ENCODE measurements at regions not wholly inside any gene's neighbourhood (a gene's known extent, or its start where the extent isn't known, plus 50 kb on each side); places are given as distances from the start of the nearest gene placed in this dataset.

DNA sequence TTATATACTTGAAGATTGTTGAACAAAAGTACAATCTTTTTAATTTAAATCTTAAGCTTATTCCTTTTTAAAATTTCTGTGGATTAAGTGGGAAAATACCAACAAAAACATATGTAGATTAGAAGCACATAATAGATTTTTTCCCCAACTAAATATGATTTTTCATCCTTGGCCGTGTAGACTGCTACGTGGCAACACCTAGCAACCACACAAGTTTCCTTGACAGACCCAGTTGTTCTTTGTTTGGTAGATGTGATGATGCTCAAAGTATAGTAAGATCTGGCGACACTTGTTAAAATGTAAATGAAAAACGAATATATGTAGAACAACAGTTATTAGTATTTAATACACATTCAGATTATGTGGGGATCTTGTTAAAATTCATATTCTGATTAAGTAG is 271.0 kb upstream of the ROBO2 start:
- Histone ChIP-seq H3K4me3 (ENCODE audit: control extremely low read depth in 1 of 5, extremely low read depth in 1 of 5, insufficient read depth in 1 of 5, low read depth in 2 of 5, low read length in 4 of 5) (no peak overlapping the region), H3K9me3 (ENCODE audit: control extremely low read depth in 1 of 3, control insufficient read depth in 2 of 3, insufficient read depth in 1 of 3, low read length in 2 of 3) (no peaks in the 10 kb centered on the region), H3K27ac (ENCODE audit: low read length in 2 of 2) (no peak overlapping the region), H2AFZ (ENCODE audit: insufficient read depth, low read depth, low read length, poor library complexity, severe bottlenecking) (no peak overlapping the region), H4K20me1 (ENCODE audit: control insufficient read depth, insufficient read depth, low read length, poor library complexity, severe bottlenecking) (no peaks in the 10 kb centered on the region), H3K27me3 (replicated peaks in 1 of 4; ENCODE audit: control extremely low read depth in 1 of 4, control insufficient read depth in 3 of 4, insufficient read depth in 4 of 4, low read length in 3 of 4) (no peaks in the 10 kb centered on the region), H3K79me2 (ENCODE audit: control insufficient read depth, insufficient read depth, low read length) (no peaks in the 10 kb centered on the region), H3K4me2 (replicated peaks; ENCODE audit: low read depth, low read length, poor library complexity, severe bottlenecking) (no peak overlapping the region), H3K9ac (ENCODE audit: low read length) (no peak overlapping the region), H3K36me3 (replicated peaks in 1 of 2; ENCODE audit: control extremely low read depth in 1 of 2, control insufficient read depth in 1 of 2, extremely low read depth in 1 of 2, insufficient read depth in 2 of 2, low read length in 1 of 2) (no peaks in the 10 kb centered on the region), H3K4me1 (ENCODE audit: control insufficient read depth in 2 of 2, insufficient read depth in 2 of 2, low read length in 2 of 2) (no peaks in the 10 kb centered on the region)
- Mint-ChIP-seq H3K4me1 (no peaks in the 10 kb centered on the region), H3K27ac (no peak overlapping the region), H3K27me3 (no peaks in the 10 kb centered on the region), H3K9me3 (ENCODE audit: insufficient read depth) (peaks cover 2% of the 10 kb centered on the region), H3K4me3 (no peak overlapping the region)
- CTCF ChIA-PET: no interaction called here
- POLR2A ChIA-PET: no interaction called here
- TF ChIP-seq, protein P1, sequence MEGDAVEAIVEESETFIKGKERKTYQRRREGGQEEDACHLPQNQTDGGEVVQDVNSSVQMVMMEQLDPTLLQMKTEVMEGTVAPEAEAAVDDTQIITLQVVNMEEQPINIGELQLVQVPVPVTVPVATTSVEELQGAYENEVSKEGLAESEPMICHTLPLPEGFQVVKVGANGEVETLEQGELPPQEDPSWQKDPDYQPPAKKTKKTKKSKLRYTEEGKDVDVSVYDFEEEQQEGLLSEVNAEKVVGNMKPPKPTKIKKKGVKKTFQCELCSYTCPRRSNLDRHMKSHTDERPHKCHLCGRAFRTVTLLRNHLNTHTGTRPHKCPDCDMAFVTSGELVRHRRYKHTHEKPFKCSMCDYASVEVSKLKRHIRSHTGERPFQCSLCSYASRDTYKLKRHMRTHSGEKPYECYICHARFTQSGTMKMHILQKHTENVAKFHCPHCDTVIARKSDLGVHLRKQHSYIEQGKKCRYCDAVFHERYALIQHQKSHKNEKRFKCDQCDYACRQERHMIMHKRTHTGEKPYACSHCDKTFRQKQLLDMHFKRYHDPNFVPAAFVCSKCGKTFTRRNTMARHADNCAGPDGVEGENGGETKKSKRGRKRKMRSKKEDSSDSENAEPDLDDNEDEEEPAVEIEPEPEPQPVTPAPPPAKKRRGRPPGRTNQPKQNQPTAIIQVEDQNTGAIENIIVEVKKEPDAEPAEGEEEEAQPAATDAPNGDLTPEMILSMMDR (IDR thresholded peaks at IDR 0.05): no peak
- no peak for TF ChIP-seq EZH2 (IDR thresholded peaks at IDR 0.05; ENCODE audit: borderline replicate concordance, insufficient read depth, low read depth, low read length, poor library complexity, severe bottlenecking)
- no CpG with 5 or more reads among the region's 4 CpGs for WGBS (ENCODE audit: insufficient coverage)
- DNase-seq (no peak), ATAC-seq (ENCODE audit: low read depth) (no peak)
- intact Hi-C loops (cut with micrococcal nuclease): no loop called here

DNA sequence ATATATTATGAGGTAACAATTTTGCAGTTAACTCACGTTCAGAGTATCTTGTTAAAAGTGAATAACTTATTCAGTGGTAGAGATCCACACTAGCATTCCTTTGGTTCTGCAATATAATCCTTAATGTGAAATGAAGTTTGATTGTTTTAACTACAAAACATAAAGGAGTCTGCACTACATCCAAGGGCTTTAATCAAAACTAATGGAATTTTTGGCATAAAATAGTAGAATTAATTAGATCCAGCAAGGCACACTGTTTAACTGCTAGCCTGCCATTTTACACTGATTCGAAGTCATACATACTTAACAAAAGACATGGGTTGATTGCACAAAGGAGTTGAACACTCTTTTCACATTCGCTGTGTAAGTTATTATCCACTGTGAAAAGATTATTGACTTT is 263.0 kb upstream of the ROBO2 start:
- Mint-ChIP-seq H3K4me1 (no peaks in the 10 kb centered on the region), H3K9me3 (ENCODE audit: insufficient read depth) (peaks cover 7% of the 10 kb centered on the region)

More for the DNA sequence above, 263.0 kb upstream of the ROBO2 start:
- H3K9ac ChIP-seq (ENCODE audit: low read length): no peak overlapping the region
- no peaks in the 10 kb centered on the region for H4K20me1 ChIP-seq (ENCODE audit: control insufficient read depth, insufficient read depth, low read length, poor library complexity, severe bottlenecking)
- no peak for DNase-seq
- intact Hi-C loops (cut with micrococcal nuclease): no loop called here
- no peaks in the 10 kb centered on the region for H3K4me1 ChIP-seq (ENCODE audit: control insufficient read depth in 2 of 2, insufficient read depth in 2 of 2, low read length in 2 of 2)
- H3K36me3 ChIP-seq (replicated peaks in 1 of 2; ENCODE audit: control extremely low read depth in 1 of 2, control insufficient read depth in 1 of 2, extremely low read depth in 1 of 2, insufficient read depth in 2 of 2, low read length in 1 of 2): no peaks in the 10 kb centered on the region
- Mint-ChIP-seq H3K27me3 (no peaks in the 10 kb centered on the region), H3K27ac (no peak overlapping the region), H3K4me3 (no peak overlapping the region)
- no peak overlapping the region for H2AFZ ChIP-seq (ENCODE audit: insufficient read depth, low read depth, low read length, poor library complexity, severe bottlenecking)
- ChIA-PET CTCF (no interaction called here), POLR2A (no interaction called here)
- TF ChIP-seq, protein P1 (IDR thresholded peaks at IDR 0.05): no peak
- TF ChIP-seq EZH2 (IDR thresholded peaks at IDR 0.05; ENCODE audit: borderline replicate concordance, insufficient read depth, low read depth, low read length, poor library complexity, severe bottlenecking): no peak
- no peaks in the 10 kb centered on the region for H3K79me2 ChIP-seq (ENCODE audit: control insufficient read depth, insufficient read depth, low read length)
- H3K9me3 ChIP-seq (ENCODE audit: control extremely low read depth in 1 of 3, control insufficient read depth in 2 of 3, insufficient read depth in 1 of 3, low read length in 2 of 3): no peaks in the 10 kb centered on the region
- H3K4me3 ChIP-seq (ENCODE audit: control extremely low read depth in 1 of 5, extremely low read depth in 1 of 5, insufficient read depth in 1 of 5, low read depth in 2 of 5, low read length in 4 of 5): no peak overlapping the region
- WGBS (ENCODE audit: insufficient coverage): no CpG with 5 or more reads among the region's 3 CpGs
- no peak overlapping the region for H3K27ac ChIP-seq (ENCODE audit: low read length in 2 of 2)
- no peak for ATAC-seq (ENCODE audit: low read depth)
- H3K4me2 ChIP-seq (replicated peaks; ENCODE audit: low read depth, low read length, poor library complexity, severe bottlenecking): no peak overlapping the region
- no peaks in the 10 kb centered on the region for H3K27me3 ChIP-seq (replicated peaks in 1 of 4; ENCODE audit: control extremely low read depth in 1 of 4, control insufficient read depth in 3 of 4, insufficient read depth in 4 of 4, low read length in 3 of 4)
